GM23248 (cell line): ENCODE measurements at regions not wholly inside any gene's neighbourhood (a gene's known extent, or its start where the extent isn't known, plus 50 kb on each side); places are given as distances from the start of the nearest gene placed in this dataset.

ENCODE experiments used
- EZH2 ChIP-seq: fragments of 200-600 bp; sonication (generic); IDR thresholded peaks from 2 replicates; pipeline ENCODE4 v1.6.1; 2018; ENCODE audit warnings: antibody characterized with exemption, mild to moderate bottlenecking; ENCODE audit not compliant: insufficient read depth, poor library complexity, severe bottlenecking
- EZH2phosphoT487 ChIP-seq: fragments of 200-600 bp; sonication (generic); IDR thresholded peaks from 2 replicates; pipeline ENCODE4 v1.6.1; 2018; ENCODE audit warnings: antibody characterized with exemption, moderate library complexity, mild to moderate bottlenecking, low read depth; ENCODE audit not compliant: insufficient read depth

GRCh38 chr2:235325151-235325550 is 168.7 kb upstream of the AGAP1 start:
- TF ChIP-seq EZH2 (no peak), EZH2phosphoT487 (no peak)
